PC-9 (cell line): ENCODE measurements at regions not wholly inside any gene's neighbourhood (a gene's known extent, or its start where the extent isn't known, plus 50 kb on each side); places are given as distances from the start of the nearest gene placed in this dataset.

Source experiments
- BruUV-seq: library from RNA; stranded (reverse); fragments of 400-500 nt; replicated peaks from 2 replicates; lab custom pipeline; 2021; lab: Mats Ljungman, UMichigan
- CTCF ChIA-PET: fragments of 300-600 bp; sonication (Branson Sonifier 250); formaldehyde crosslinking; loops from one replicate; lab custom pipeline; 2022; ENCODE audit warnings: antibody characterized with exemption; lab: Charles Lee
- POLR2A ChIA-PET: fragments of 300-600 bp; sonication (Branson Sonifier 250); formaldehyde crosslinking; loops from one replicate; lab custom pipeline; 2022; ENCODE audit warnings: antibody characterized with exemption; ENCODE audit not compliant: unreplicated experiment; lab: Charles Lee
- DNase-seq, 2 experiments: peaks; one replicate each; pipeline versions ENCODE4 v3.0.0 to v3.0.0-alpha.2; 2015 to 2022; ENCODE audit warnings: mixed read lengths in 1 of 2
- H2AFZ ChIP-seq: fragments of 200-600 bp; sonication (generic); 2 replicates; pipeline ENCODE4 v1.8.1; 2017; ENCODE audit warnings: antibody characterized with exemption
- H3F3A ChIP-seq: fragments of 200-600 bp; sonication (generic); 2 replicates; pipeline ENCODE4 v1.8.1; 2017; ENCODE audit warnings: antibody characterized with exemption, mild to moderate bottlenecking, low read depth; ENCODE audit not compliant: insufficient read depth
- H3K27ac ChIP-seq: fragments of 200-600 bp; sonication (generic); 2 replicates; pipeline ENCODE4 v1.6.1; 2016; ENCODE audit warnings: mixed run types
- H3K27me3 ChIP-seq: fragments of 200-600 bp; sonication (generic); 2 replicates; pipeline ENCODE4 v1.6.1; 2016; ENCODE audit warnings: low read depth, mixed run types; ENCODE audit not compliant: insufficient read depth
- H3K36me3 ChIP-seq: fragments of 200-600 bp; sonication (generic); 2 replicates; pipeline ENCODE4 v1.6.1; 2016; ENCODE audit warnings: low read depth, mixed run types
- H3K4me1 ChIP-seq: fragments of 200-600 bp; sonication (generic); replicated peaks from 2 replicates; pipeline ENCODE4 v1.6.1; 2016; ENCODE audit warnings: mixed run types; ENCODE audit not compliant: insufficient read depth
- H3K4me2 ChIP-seq: fragments of 200-600 bp; sonication (generic); 2 replicates; pipeline ENCODE4 v1.6.1; 2017; ENCODE audit warnings: mixed run types
- H3K4me3 ChIP-seq: fragments of 200-600 bp; sonication (generic); 2 replicates; pipeline ENCODE4 v1.6.1; 2016; ENCODE audit warnings: mixed run types
- H3K79me2 ChIP-seq: fragments of 200-600 bp; sonication (generic); 2 replicates; pipeline ENCODE4 v1.6.1; 2017; ENCODE audit warnings: low read depth, mixed run types
- H3K9me2 ChIP-seq: fragments of 200-600 bp; sonication (generic); 2 replicates; pipeline ENCODE4 v1.8.1; 2017; ENCODE audit warnings: mild to moderate bottlenecking; ENCODE audit not compliant: insufficient read depth
- H3K9me3 ChIP-seq: fragments of 200-600 bp; sonication (generic); 2 replicates; pipeline ENCODE4 v1.8.1; 2016; ENCODE audit warnings: low read depth; ENCODE audit not compliant: insufficient read depth
- H4K20me1 ChIP-seq: fragments of 200-600 bp; sonication (generic); 2 replicates; pipeline ENCODE4 v1.8.1; 2017; ENCODE audit not compliant: insufficient read depth
- CTCF ChIP-seq: fragments of 200-600 bp; sonication (generic); conservative IDR thresholded peaks from 2 replicates; pipeline ENCODE4 v1.6.1; 2017; ENCODE audit warnings: mixed run types, antibody characterized with exemption, mild to moderate bottlenecking, moderate library complexity
- EZH2 ChIP-seq: fragments of 200-600 bp; sonication (generic); IDR thresholded peaks from 2 replicates; pipeline ENCODE4 v1.8.0; 2017; ENCODE audit warnings: antibody characterized with exemption, low read depth
- intact Hi-C: fragments of 100-400 bp; cut with micrococcal nuclease; formaldehyde crosslinking; loops from one replicate; pipeline ENCODE4 v1.10.0; 2022; ENCODE audit not compliant: unreplicated experiment

DNA sequence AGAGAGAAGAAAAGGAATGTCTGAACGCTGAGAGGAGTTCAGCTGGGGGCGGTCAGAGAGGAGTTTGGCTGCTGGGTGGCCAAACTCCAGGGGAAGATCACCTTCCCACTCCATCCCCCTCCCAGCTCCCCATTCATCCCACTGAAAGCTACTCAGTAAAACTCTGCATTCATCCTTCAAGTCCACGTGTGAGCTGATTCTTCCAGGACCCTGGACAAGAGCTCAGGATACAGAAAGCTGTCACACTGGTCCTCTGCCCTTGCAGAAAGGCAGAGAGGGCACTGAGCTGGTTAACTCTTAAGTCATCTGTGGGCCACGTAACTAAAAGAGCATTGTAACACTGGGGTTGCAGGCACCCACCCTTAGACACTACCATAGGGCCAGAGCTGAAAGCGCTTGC lies 132.1 kb upstream of the ARL4C start:
- no peaks in the 10 kb centered on the region for H3K79me2 ChIP-seq
- H3K36me3 ChIP-seq = no peaks in the 10 kb centered on the region
- H3K9me3 ChIP-seq = no peaks in the 10 kb centered on the region
- no peak overlapping the region for H3K27ac ChIP-seq
- peaks cover 11% of the 10 kb centered on the region; the same call in 1 of the 2 replicates for H3F3A ChIP-seq
- intact Hi-C loops = no loop called here
- no peaks in the 10 kb centered on the region for H3K9me2 ChIP-seq
- no peak overlapping the region for H2AFZ ChIP-seq
- H3K4me3 ChIP-seq = no peak overlapping the region
- no TSS peak for BruUV-seq
- ChIA-PET POLR2A (no interaction called here), CTCF (interaction anchor here (0.6 kb wide), 1 partner anchor 220 kb away, joined by 3 read pairs; no protein-coding TSS in a partner anchor)
- DNase-seq = no peak
- H3K4me2 ChIP-seq = no peak overlapping the region
- TF ChIP-seq EZH2 (no peak), CTCF (no peak)
- peaks cover 23% of the 10 kb centered on the region for H3K4me1 ChIP-seq
- no peaks in the 10 kb centered on the region for H3K27me3 ChIP-seq
- no peaks in the 10 kb centered on the region for H4K20me1 ChIP-seq

DNA sequence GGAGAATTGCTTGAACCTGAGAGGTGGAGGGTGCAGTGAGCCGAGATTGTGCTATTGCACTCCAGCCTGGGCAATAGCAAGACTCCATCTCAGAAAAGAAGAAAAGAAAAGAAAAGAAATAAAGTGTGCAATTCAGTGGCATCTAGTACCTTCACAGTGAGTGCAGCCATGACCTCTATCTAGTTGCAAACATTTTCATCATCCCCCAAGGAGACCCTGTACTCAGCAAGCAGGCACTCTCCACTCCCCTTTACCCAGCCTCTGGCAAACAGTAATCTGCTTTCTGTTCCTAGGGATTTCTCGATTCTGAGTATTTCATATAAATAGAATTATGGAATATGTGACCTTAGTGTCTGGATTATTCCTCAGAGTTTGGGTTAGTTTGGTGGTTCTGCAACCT lies 130.4 kb upstream of the ARL4C start:
- Histone ChIP-seq H3K9me3 (no peaks in the 10 kb centered on the region), H3K27me3 (no peaks in the 10 kb centered on the region), H2AFZ (no peak overlapping the region), H3K4me2 (no peak overlapping the region), H3K9me2 (no peaks in the 10 kb centered on the region), H3K79me2 (no peaks in the 10 kb centered on the region), H4K20me1 (no peaks in the 10 kb centered on the region), H3F3A (0 out of 2 replicates have a peak, but pooled peaks cover 1% of the 10 kb centered on the region), H3K27ac (no peak overlapping the region), H3K4me3 (no peak overlapping the region), H3K4me1 (peaks cover 11% of the 10 kb centered on the region), H3K36me3 (no peaks in the 10 kb centered on the region)
- POLR2A ChIA-PET = no interaction called here
- TF ChIP-seq EZH2 (no peak), CTCF (no peak)
- CTCF ChIA-PET = no interaction called here
- no peak for DNase-seq
- intact Hi-C loops = no loop called here
- no TSS peak for BruUV-seq

DNA sequence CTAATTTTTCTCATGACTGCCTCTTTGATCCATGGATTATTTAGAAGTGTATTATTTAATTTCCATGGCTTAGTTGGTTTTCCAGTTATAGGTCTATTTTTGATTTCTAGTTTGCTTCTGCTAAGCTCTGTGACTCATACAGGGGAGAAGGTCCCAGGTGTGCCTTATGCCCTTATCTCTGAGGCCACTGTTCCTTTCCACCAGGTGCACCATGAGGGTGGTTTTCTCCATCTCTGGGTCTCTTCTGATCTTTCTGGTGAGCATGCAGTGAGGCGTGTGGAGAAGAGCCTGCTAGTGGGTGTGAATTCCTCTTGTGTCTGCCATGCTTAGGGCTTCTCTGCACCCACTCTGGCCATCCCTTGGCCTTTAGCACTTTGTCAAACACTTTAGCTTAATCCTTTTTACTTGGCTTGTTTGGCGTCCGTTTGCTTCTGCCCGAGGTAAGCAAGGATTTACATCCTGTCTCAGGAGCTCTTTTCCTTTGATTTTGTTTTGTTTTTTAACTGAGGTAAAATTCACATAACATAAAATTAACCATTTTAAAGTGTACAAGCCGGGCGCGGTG lies 129.8 kb upstream of the ARL4C start:
- no peak for TF ChIP-seq CTCF
- TF ChIP-seq EZH2 = no peak
- peaks cover 11% of the 10 kb centered on the region for H3K4me1 ChIP-seq
- no peak overlapping the region for H3K27ac ChIP-seq
- H2AFZ ChIP-seq = no peak overlapping the region
- CTCF ChIA-PET = no interaction called here
- no peaks in the 10 kb centered on the region for H4K20me1 ChIP-seq
- H3K4me2 ChIP-seq = no peak overlapping the region
- H3K4me3 ChIP-seq = no peak overlapping the region
- intact Hi-C loops = no loop called here
- H3K79me2 ChIP-seq = no peaks in the 10 kb centered on the region
- no peaks in the 10 kb centered on the region for H3K27me3 ChIP-seq
- BruUV-seq = no TSS peak
- no peaks in the 10 kb centered on the region for H3K36me3 ChIP-seq
- H3K9me3 ChIP-seq = no peaks in the 10 kb centered on the region
- H3K9me2 ChIP-seq = no peaks in the 10 kb centered on the region
- H3F3A ChIP-seq = no peaks in the 10 kb centered on the region
- DNase-seq = no peak
- POLR2A ChIA-PET = interaction anchor here (0.6 to 0.7 kb wide), 2 partner anchors 44 to 65 kb away, joined by 3 to 6 read pairs; no protein-coding TSS in a partner anchor
